Thyroid gland (tissue), 4 donors: ENCODE measurements at regions not wholly inside any gene's neighbourhood (a gene's known extent, or its start where the extent isn't known, plus 50 kb on each side); places are given as distances from the start of the nearest gene placed in this dataset.

ENCODE experiments used
- CTCF ChIP-seq, 6 experiments: fragments of 200-600 bp in 3 of 6; fragments of 450-650 bp in 3 of 6; sonication (generic) in 3 of 6; IDR thresholded peaks; one replicate each; pipeline ENCODE4 v1.5.1; 2016 to 2019; ENCODE audit warnings: antibody characterized with exemption in 6 of 6, mild to moderate bottlenecking in 2 of 6, inconsistent platforms in 1 of 6, moderate library complexity in 1 of 6
- POLR2A ChIP-seq, 2 donors: fragments of 450-650 bp; IDR thresholded peaks; one replicate each; pipeline ENCODE4 v1.6.1; 2017; ENCODE audit warnings: antibody characterized with exemption in 2 of 2, mild to moderate bottlenecking in 2 of 2, moderate library complexity in 1 of 2

- TF ChIP-seq CTCF (IDR thresholded peaks at IDR 0.05) (no peak), POLR2A (IDR thresholded peaks at IDR 0.05) (no peak)
Observed at GRCh38 chr18:68330658-68331057, 384.2 kb downstream of the TMX3 start.
